Gastrocnemius medialis (tissue), 4 donors: ENCODE measurements at regions not wholly inside any gene's neighbourhood (a gene's known extent, or its start where the extent isn't known, plus 50 kb on each side); places are given as distances from the start of the nearest gene placed in this dataset.

ENCODE experiments used
- POLR2A ChIP-seq, 2 donors: fragments of 450-650 bp; IDR thresholded peaks; one replicate each; pipeline ENCODE4 v1.6.1; 2017; ENCODE audit warnings: antibody characterized with exemption in 2 of 2, mild to moderate bottlenecking in 2 of 2, moderate library complexity in 2 of 2
- TF ChIP-seq, protein P1 (sequence below), 5 experiments: fragments of 450-650 bp in 3 of 5; fragments of 200-600 bp in 2 of 5; sonication (generic) in 2 of 5; IDR thresholded peaks in 4 of 5; conservative IDR thresholded peaks in 1 of 5; 1 replicate in 4 of 5; 2 replicates in 1 of 5; pipeline ENCODE4 v1.5.1; 2016 to 2019; ENCODE audit warnings: antibody characterized with exemption in 5 of 5, mild to moderate bottlenecking in 3 of 5, moderate library complexity in 3 of 5

DNA sequence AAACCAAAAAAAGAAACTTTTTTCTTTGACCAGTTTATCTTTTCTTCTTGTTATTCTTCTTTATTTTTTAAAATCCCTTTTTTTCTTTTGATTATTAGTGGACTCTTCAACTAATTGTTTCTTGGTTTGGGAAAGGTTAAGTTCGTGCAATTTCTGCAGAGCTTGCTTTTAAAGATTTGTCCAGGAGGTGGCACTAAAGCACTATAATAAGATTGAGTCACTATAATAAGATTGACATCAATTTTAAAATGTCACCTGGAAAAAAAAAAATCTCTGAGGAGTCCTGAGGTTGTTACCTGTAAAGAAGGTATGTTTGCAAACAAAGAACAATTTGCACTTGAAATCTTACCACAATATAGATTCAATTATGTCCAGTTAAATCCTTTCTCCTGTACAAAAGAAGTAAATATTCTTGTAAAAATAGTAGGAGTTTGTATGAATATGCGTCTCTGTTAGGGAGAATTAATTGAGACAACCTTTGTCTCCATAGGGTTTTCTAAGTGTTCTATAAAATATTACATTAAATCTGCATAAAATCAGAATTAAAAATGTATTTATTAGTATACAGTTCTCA lies 166.7 kb downstream of the ADGRL4 start:
- TF ChIP-seq, protein P1, sequence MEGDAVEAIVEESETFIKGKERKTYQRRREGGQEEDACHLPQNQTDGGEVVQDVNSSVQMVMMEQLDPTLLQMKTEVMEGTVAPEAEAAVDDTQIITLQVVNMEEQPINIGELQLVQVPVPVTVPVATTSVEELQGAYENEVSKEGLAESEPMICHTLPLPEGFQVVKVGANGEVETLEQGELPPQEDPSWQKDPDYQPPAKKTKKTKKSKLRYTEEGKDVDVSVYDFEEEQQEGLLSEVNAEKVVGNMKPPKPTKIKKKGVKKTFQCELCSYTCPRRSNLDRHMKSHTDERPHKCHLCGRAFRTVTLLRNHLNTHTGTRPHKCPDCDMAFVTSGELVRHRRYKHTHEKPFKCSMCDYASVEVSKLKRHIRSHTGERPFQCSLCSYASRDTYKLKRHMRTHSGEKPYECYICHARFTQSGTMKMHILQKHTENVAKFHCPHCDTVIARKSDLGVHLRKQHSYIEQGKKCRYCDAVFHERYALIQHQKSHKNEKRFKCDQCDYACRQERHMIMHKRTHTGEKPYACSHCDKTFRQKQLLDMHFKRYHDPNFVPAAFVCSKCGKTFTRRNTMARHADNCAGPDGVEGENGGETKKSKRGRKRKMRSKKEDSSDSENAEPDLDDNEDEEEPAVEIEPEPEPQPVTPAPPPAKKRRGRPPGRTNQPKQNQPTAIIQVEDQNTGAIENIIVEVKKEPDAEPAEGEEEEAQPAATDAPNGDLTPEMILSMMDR (IDR thresholded peaks at IDR 0.05 in 4 of 5, conservative IDR thresholded peaks at IDR 0.05 in 1 of 5) = peak in 3 of 5 experiments; percentile 46 to 57 (median 53)
- TF ChIP-seq POLR2A (IDR thresholded peaks at IDR 0.05) = no peak
